Loucy (cell line): ENCODE measurements at regions not wholly inside any gene's neighbourhood (a gene's known extent, or its start where the extent isn't known, plus 50 kb on each side); places are given as distances from the start of the nearest gene placed in this dataset.

Experiments
- H2AFZ ChIP-seq: fragments of 200-600 bp; sonication (generic); 2 replicates; pipeline ENCODE4 v1.6.0; 2016; ENCODE audit warnings: antibody characterized with exemption, mild to moderate bottlenecking, low read length, moderate library complexity
- H3F3A ChIP-seq: fragments of 200-600 bp; 2 replicates; pipeline ENCODE4 v1.6.0; 2016; ENCODE audit warnings: antibody characterized with exemption, low read depth, mild to moderate bottlenecking
- H3K27me3 ChIP-seq: fragments of 200-600 bp; sonication (generic); 2 replicates; pipeline ENCODE4 v1.6.1; 2014; ENCODE audit warnings: low read length, mild to moderate bottlenecking; ENCODE audit not compliant: insufficient read depth, poor library complexity, severe bottlenecking
- H3K36me3 ChIP-seq: fragments of 200-600 bp; sonication (generic); 2 replicates; pipeline ENCODE4 v1.6.1; 2016; ENCODE audit warnings: low read length; ENCODE audit not compliant: insufficient read depth
- H3K4me1 ChIP-seq: fragments of 200-600 bp; sonication (generic); 2 replicates; pipeline ENCODE4 v1.5.1; 2014; ENCODE audit warnings: low read length, mild to moderate bottlenecking; ENCODE audit not compliant: insufficient read depth, poor library complexity, severe bottlenecking
- H3K4me2 ChIP-seq: fragments of 200-600 bp; sonication (generic); 2 replicates; pipeline ENCODE4 v1.6.0; 2014; ENCODE audit warnings: antibody characterized with exemption, low read length, low read depth, mild to moderate bottlenecking; ENCODE audit not compliant: poor library complexity, severe bottlenecking
- H3K4me3 ChIP-seq: fragments of 200-600 bp; sonication (generic); 2 replicates; pipeline ENCODE4 v1.5.1; 2014; ENCODE audit warnings: low read length, mild to moderate bottlenecking, mixed read lengths; ENCODE audit not compliant: poor library complexity, severe bottlenecking
- H3K79me2 ChIP-seq: fragments of 200-600 bp; sonication (generic); 2 replicates; pipeline ENCODE4 v1.6.1; 2014; ENCODE audit warnings: low read length; ENCODE audit not compliant: insufficient read depth
- H3K9ac ChIP-seq: fragments of 200-600 bp; sonication (generic); 2 replicates; pipeline ENCODE4 v1.6.0; 2014; ENCODE audit warnings: mild to moderate bottlenecking, low read depth, low read length, moderate library complexity; ENCODE audit not compliant: poor library complexity, severe bottlenecking
- H3K9me2 ChIP-seq: fragments of 200-600 bp; sonication (generic); replicated peaks from 2 replicates; pipeline ENCODE4 v1.6.1; 2016; ENCODE audit warnings: low read depth, low read length, mixed read lengths
- H3K9me3 ChIP-seq: fragments of 200-600 bp; sonication (generic); 2 replicates; pipeline ENCODE4 v1.6.1; 2014; ENCODE audit warnings: mild to moderate bottlenecking, antibody characterized with exemption, low read length, low read depth; ENCODE audit not compliant: insufficient read depth
- H4K20me1 ChIP-seq: fragments of 200-600 bp; sonication (generic); 2 replicates; pipeline ENCODE4 v1.6.0; 2014; ENCODE audit warnings: antibody characterized with exemption, low read length, mild to moderate bottlenecking; ENCODE audit not compliant: insufficient read depth, poor library complexity, severe bottlenecking
- EZH2phosphoT487 ChIP-seq: fragments of 200-600 bp; IDR thresholded peaks from 2 replicates; pipeline ENCODE4 v1.6.1; 2018; ENCODE audit warnings: antibody characterized with exemption, mild to moderate bottlenecking, moderate library complexity, borderline replicate concordance
- TF ChIP-seq, protein P1 (sequence below): fragments of 200-600 bp; sonication (generic); conservative IDR thresholded peaks from 2 replicates; pipeline ENCODE4 v1.5.1; 2014; ENCODE audit warnings: mild to moderate bottlenecking, antibody characterized with exemption, low read length

DNA sequence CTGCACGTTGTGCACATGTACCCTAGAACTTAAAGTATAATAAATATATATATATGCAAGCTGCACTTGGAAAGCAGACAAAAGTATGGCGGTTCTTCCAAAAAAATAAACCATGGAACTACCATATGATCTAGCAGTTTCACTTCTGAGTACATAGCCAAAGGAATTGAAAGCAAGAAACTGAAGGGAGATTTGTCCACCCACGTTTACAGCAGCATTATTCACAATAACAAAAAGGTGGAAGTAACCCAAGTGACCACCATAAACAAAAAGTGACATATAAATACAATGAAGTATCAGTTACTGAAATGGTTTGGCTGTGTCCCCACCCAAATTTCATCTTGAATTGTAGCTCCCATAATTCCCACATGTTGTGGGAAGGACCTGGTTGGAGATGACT lies 525.3 kb upstream of the CELF2 start:
- TF ChIP-seq, protein P1, sequence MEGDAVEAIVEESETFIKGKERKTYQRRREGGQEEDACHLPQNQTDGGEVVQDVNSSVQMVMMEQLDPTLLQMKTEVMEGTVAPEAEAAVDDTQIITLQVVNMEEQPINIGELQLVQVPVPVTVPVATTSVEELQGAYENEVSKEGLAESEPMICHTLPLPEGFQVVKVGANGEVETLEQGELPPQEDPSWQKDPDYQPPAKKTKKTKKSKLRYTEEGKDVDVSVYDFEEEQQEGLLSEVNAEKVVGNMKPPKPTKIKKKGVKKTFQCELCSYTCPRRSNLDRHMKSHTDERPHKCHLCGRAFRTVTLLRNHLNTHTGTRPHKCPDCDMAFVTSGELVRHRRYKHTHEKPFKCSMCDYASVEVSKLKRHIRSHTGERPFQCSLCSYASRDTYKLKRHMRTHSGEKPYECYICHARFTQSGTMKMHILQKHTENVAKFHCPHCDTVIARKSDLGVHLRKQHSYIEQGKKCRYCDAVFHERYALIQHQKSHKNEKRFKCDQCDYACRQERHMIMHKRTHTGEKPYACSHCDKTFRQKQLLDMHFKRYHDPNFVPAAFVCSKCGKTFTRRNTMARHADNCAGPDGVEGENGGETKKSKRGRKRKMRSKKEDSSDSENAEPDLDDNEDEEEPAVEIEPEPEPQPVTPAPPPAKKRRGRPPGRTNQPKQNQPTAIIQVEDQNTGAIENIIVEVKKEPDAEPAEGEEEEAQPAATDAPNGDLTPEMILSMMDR = no peak
- no peak for TF ChIP-seq EZH2phosphoT487
- H3K4me1 ChIP-seq = no peaks in the 10 kb centered on the region

GRCh38 chr10:10493833-10494232 lies 523.8 kb upstream of the CELF2 start:
- Histone ChIP-seq H3K4me1 (no peaks in the 10 kb centered on the region), H3K36me3 (no peaks in the 10 kb centered on the region), H3K4me2 (no peak overlapping the region), H3K9ac (no peak overlapping the region), H2AFZ (no peak overlapping the region), H3K4me3 (no peak overlapping the region), H3K9me3 (no peaks in the 10 kb centered on the region), H4K20me1 (no peaks in the 10 kb centered on the region), H3F3A (no peaks in the 10 kb centered on the region), H3K9me2 (no peaks in the 10 kb centered on the region), H3K79me2 (no peaks in the 10 kb centered on the region), H3K27me3 (no peaks in the 10 kb centered on the region)
- no peak for TF ChIP-seq EZH2phosphoT487
- TF ChIP-seq, protein P1 = no peak

More for the DNA sequence above, 525.3 kb upstream of the CELF2 start:
- H2AFZ ChIP-seq = no peak overlapping the region
- no peaks in the 10 kb centered on the region for H3K9me2 ChIP-seq
- H3K9ac ChIP-seq = no peak overlapping the region
- H3K4me2 ChIP-seq = no peak overlapping the region
- no peaks in the 10 kb centered on the region for H3K27me3 ChIP-seq
- no peaks in the 10 kb centered on the region for H3K9me3 ChIP-seq
- no peaks in the 10 kb centered on the region for H3K79me2 ChIP-seq
- no peak overlapping the region for H3K4me3 ChIP-seq
- no peaks in the 10 kb centered on the region for H3F3A ChIP-seq
- no peaks in the 10 kb centered on the region for H4K20me1 ChIP-seq
- H3K36me3 ChIP-seq = no peaks in the 10 kb centered on the region

DNA sequence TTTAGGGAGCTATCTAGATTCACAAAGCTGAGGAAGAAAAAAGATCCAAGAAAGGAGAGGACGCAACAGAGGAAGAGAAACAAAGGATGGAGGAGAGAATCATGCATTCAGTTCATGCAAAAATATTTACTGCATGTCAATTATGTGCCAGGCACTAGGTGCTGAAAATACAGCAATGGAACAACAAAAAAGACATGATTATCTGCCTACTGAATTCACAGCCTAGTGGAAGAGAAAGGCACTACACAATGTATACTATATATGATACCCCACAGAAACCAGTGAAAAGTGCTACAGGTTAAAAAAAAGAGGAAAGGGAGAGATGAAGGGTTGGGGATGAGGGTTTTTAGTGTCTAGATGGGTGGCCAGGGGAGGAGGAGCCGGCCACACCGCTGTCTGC lies 520.4 kb upstream of the CELF2 start:
- Histone ChIP-seq H3K9ac (no peak overlapping the region), H3K79me2 (no peaks in the 10 kb centered on the region), H2AFZ (no peak overlapping the region), H3K4me2 (no peak overlapping the region), H3K4me1 (no peaks in the 10 kb centered on the region), H3K4me3 (no peak overlapping the region), H3K27me3 (no peaks in the 10 kb centered on the region), H3K9me2 (no peaks in the 10 kb centered on the region), H4K20me1 (no peaks in the 10 kb centered on the region), H3K9me3 (no peaks in the 10 kb centered on the region), H3K36me3 (no peaks in the 10 kb centered on the region), H3F3A (no peaks in the 10 kb centered on the region)
- no peak for TF ChIP-seq EZH2phosphoT487
- TF ChIP-seq, protein P1 = no peak
